HuH-7 (cell line): ENCODE measurements at regions not wholly inside any gene's neighbourhood (a gene's known extent, or its start where the extent isn't known, plus 50 kb on each side); places are given as distances from the start of the nearest gene placed in this dataset.
"Not testable (repeated sequence)": the region's sequence is repeated elsewhere in the genome, so short reads cannot be mapped to it uniquely, and the experiment has no call there.

ENCODE experiments used
- DNase-seq: peaks from one replicate; pipeline ENCODE4 v3.0.0; 2011; ENCODE audit warnings: low spot score

DNA sequence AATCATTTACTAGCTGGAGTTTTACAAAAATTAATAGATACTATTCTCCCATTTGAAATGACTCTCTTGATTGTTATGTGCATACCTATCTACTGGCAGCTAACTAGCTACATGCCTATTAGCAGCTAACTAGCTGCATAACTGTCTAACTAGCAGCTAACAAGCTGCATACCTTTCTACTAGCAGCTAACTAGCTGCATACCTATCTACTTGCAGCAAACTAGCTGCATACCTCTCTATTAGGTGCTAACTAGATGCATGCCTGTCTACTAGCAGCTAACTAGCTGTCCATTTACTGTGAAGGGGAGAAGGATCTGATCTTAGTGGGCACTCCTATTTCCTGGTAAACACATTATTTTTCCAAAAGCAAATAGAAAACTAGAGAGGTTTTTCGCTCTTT is 439.4 kb upstream of the PFKP start:
- no peak for DNase-seq

DNA sequence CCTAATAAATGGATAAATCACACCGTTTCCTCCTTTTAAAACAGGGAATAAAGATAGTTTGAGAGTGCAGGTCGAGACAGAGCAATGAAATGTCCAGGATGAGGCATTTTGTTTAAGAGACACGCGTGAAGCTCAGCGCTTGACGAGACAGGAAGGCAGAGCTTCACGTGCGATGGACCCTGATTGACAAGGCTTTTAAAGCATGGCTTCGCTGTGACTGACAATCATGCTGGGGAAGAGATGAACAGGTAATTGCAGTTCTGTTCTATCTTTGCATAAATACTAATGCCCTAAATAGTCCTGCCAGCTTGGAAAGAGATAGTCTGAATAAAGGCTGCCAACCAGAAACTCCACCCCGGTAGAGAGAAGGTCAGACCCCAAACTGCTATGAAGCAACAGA is 442.3 kb upstream of the PFKP start:
- DNase-seq: no peak

DNA sequence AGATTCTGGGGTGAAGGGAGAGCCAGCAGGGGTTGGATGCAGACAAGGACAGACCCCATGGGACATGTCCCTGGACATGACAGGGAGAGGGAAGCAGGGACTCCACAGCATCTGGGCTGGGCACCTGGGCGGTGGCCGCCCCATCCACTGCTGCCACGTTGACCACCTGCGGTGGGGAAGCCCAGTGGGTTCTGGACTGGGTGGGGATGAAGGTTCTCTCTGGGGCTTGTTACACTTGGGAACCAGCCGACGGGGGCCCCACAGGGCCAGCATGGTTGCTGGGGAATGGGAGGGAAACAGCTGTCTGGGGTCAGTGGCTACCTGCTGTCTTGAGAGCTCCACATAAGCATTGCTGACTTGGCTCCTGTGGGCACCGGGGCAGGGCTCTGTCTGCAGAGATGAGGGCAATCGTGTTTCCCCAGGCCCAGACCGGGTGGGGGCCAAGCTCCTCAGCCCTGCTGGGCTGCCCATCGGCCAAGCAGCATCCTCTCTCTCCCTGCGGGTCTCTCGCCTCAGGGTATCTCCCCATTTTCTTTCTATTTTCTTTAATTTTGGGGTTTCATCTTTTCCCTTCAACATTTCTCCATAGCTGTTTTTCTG is 443.6 kb upstream of the PFKP start:
- DNase-seq: no peak

GRCh38 chr10:2620827-2621521 is 446.4 kb upstream of the PFKP start:
- DNase-seq: no peak

DNA sequence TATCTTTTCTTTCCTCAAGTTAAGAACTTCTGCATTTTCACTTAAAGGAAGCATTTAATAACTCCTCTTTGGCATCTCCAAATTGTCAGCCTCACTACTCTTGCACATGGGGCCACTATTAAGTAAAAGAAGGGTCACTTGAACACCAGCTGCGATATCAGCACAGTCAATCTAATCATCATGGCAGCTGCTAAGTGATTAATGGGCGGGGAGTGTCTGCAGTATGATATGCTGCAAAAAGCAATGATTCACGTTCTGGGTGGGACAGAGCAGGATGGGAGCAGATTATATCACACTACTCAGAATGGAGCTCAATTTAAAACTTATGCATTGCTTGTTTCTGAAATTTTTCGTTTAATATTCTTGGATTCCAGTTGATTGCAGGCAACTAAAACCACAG is 447.4 kb upstream of the PFKP start:
- no peak for DNase-seq

DNA sequence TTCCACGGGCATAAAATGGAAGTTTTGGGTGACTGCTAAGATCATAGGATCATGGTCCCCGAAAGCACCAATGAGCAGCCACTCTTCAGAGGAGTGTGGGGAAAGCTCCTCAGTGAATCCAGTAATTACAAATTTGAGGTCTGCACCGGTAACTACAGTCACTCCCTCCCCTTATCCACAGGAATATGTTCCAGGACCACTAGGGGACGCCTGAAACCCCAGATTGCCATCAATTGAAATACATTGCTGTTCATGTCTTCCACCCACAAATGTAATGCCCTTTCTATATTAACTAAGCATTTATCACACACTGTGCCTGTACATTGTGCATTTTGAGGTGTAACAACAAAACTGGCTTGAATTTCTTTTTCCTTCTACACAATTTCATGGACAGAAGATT is 447.9 kb upstream of the PFKP start:
- peak; percentile 17 for DNase-seq

DNA sequence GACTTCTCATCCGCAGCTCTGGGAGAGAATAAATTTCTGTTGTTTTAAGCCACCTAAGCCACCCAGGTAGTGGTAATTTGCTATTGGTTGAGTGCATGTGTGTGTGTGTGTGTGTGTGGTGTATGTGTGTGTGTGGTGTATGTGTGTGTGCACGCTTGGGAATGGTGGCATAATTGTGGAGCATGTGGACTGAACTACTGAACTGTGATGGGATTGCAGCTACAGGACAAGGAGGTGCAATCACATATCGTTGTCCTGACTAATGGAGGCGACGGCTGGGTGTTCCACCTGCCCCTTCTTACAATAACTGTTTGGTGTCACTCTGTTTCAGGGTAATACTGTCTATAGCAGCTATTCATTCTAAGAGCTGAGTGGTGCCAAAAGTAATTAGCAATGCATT is 448.7 kb upstream of the PFKP start:
- DNase-seq: no peak

GRCh38 chr10:2616215-2616614 is 451.1 kb upstream of the PFKP start:
- DNase-seq: no peak

DNA sequence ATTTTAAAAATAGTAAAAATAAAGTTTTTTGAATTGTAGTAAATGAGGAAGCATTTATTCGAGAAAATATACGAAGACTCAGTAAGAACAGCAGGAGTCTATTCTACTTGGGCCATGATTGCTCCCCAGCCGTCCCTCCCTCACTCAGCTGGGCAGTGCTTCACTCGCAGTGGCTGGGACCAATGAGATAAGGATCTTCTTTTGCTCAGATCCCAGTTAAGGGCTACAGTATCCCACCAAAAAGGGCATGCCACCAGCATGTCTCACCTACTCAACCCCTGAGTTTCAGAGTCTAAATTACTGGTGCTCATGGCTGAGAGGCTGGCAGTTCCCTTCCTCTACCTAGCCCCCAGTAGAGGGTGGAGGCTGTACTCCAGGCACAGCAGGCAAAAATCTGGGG is 455.7 kb upstream of the PFKP start:
- DNase-seq: no peak

GRCh38 chr10:2610946-2611345 is 456.4 kb upstream of the PFKP start:
- no peak for DNase-seq

DNA sequence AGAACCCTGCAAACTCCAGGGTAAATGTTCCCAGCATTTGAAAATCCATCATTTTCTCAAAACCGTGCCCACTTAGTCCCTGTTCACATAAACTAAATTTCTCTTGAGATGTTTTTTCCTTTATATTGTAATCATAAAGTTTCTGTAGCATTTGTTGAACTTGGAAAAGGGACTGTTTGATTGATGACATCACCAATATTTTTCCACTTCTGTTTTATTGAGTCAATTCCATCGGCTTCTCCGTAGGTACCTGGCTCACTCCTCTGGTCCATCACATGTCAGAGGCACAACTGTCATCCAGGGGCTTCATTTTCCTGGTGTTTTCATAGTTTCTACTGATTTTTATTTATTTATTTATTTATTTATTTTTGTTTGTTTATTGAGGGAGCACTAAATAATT is 462.5 kb upstream of the PFKP start:
- no peak for DNase-seq

DNA sequence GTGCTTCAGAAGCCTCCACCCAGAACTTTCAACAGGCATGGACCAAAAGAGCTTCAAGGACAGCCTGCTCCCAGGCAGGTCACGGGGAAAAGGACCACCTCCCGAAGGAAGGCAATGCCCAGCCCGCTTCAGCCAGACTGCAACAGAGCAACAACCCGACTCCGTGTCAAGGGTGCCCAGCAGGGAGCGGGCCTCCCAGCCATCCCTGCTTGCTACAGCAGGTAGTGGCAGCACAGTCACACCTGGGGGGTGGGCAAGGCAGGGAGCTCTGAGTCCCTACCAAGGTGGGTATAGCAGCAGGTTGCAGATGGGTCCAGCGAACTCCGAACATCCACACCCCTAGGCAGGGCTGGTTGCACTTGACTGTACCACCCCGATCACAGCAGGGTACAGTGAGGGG is 467.8 kb upstream of the PFKP start:
- DNase-seq: no peak

GRCh38 chr10:2592360-2593160 is 474.8 kb upstream of the PFKP start:
- no peak for DNase-seq

- no peak for DNase-seq
Measured at GRCh38 chr10:2589196-2589595, 478.2 kb upstream of the PFKP start.

DNA sequence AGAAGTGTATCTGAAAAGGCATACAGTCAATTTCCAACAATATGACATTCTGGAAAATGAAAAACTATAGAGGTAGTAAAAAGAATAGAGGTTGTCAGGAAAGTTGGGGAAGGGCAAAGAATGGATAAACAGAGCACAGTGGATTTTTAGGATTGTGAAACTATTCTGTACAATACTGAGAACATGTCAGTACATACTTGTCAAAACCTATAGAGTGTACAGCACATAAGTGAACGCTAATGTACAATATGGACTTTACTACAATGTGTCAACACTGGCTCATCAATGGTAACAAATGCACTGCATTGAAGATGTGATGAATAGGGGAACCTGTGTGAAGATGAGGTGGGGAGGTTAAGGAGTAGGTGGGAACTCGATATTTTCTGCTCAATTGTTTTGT is 483.0 kb upstream of the PFKP start:
- no peak for DNase-seq

- no peak for DNase-seq
Measured at GRCh38 chr10:2576892-2577291, 490.5 kb upstream of the PFKP start.

DNA sequence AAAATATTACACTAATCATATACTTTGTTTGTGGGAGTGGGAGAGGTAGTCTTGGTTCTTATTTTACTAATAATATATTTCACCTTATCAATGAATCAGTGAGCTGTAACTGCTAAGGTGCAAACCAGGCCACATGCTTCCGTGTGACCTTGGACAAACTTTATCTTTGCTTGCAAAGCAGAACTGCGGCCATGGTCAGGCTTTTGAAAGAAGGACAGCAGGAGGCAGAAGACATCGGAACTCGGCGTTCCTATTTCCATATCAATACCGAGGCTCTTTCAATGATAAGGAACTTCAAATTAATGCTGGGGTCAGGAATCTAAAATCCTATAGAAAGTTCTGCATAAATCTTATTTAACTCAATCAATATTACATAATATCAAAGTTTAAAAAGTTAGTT is 491.9 kb upstream of the PFKP start:
- no peak for DNase-seq

GRCh38 chr10:2572611-2573010 is 494.7 kb upstream of the PFKP start:
- no peak for DNase-seq

DNA sequence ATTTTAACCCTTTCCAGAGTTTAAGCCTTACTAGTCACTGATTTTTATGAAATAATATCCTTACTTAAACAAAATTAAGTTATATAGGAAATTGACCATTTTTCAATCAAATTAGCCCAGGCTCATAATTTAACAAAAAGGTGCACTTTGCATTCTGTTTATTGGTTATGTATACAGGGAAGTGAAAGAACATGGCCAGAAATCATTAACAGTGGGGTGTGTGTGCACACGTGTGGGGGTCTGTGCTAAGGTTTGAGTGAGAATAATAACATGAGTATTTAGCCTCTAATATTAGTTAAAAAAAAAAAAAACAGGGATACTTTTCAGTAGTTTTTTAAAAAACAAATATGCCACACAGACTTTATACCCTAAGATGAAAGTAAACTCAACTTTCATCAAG is 510.5 kb upstream of the PFKP start:
- DNase-seq: no peak

DNA sequence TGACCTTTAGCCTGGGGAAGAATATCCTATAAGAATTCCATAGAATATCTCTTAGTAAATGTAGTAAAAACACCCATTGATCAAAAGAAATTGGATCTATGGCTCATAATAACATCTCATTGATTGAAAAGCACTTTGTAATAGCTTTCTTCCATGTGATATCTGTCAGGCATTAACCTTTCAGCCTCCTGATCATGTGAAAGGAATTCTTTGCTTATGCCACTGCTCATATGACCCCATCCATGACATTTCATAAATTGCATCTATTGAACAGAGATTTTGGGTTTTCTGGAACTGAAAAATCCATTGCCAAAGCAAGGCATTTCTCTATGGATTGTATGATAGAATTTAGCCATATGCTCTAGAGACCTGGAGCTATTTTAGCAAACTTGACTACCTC is 519.3 kb upstream of the PFKP start:
- DNase-seq: no peak

GRCh38 chr10:2547606-2548005 is 519.7 kb upstream of the PFKP start:
- no peak for DNase-seq

DNA sequence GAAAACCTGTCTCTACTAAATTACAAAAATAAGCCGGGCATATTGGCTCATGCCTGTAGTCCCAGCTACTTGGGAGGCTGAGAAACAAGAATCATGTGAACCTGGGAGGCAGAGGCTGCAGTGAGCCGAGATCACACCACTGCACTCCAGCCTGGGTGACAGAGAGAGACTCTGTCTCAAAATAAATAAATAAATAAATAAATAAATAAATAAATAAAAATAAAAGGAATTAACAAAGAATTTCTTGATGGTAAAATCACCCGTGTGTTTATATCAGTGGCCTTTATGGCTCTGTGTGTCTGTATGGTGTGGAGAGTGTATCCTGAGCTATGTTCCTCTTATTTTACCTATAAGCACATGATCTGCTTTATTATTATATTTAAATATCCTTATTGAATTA is 520.5 kb upstream of the PFKP start:
- DNase-seq: not testable (repeated sequence)

DNA sequence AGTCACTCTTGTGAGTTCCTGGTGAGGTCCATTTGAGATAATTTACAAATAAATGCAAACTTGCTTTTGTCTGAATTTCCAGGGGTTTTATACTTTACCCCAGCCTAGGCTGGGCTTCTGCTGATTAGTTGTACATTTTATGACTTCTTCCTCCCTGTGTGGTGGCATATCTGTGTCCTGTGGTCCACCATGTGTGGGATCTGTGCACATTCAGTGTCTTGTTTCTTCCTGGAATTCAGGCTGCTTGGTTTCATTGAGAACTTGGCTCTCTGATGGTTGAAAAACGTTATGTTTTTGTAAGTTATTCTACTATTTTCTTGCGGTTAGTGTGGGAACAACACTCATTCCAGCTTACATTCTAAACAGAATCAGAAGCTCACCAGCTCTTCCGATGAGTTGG is 523.4 kb upstream of the PFKP start:
- DNase-seq: no peak
